H1 (cell line): ENCODE measurements at regions not wholly inside any gene's neighbourhood (a gene's known extent, or its start where the extent isn't known, plus 50 kb on each side); places are given as distances from the start of the nearest gene placed in this dataset.

ENCODE experiments used
- BRCA1 ChIP-seq: IDR thresholded peaks from 2 replicates; pipeline ENCODE4 v1.6.1; 2012; ENCODE audit warnings: low read depth, low read length, improper control_type of control experiment
- GABPA ChIP-seq: IDR thresholded peaks from 2 replicates; pipeline ENCODE4 v1.6.1; 2011; ENCODE audit warnings: mild to moderate bottlenecking, low read length, moderate library complexity, borderline replicate concordance; ENCODE audit not compliant: insufficient read depth
- NRF1 ChIP-seq: IDR thresholded peaks from 2 replicates; pipeline ENCODE4 v1.6.1; 2011; ENCODE audit warnings: mild to moderate bottlenecking, low read depth, low read length, improper control_type of control experiment
- POLR2A ChIP-seq, 2 experiments: IDR thresholded peaks; 1 replicate in 1 of 2; 2 replicates in 1 of 2; pipeline ENCODE4 v1.6.1; 2011; ENCODE audit warnings: low read depth in 2 of 2, low read length in 2 of 2, mild to moderate bottlenecking in 2 of 2; ENCODE audit errors: control extremely low read depth in 1 of 2
- POU5F1 ChIP-seq: IDR thresholded peaks from 2 replicates; pipeline ENCODE4 v1.6.1; 2011; ENCODE audit warnings: low read depth, mild to moderate bottlenecking, low read length, moderate library complexity
- SIX5 ChIP-seq: IDR thresholded peaks from 2 replicates; pipeline ENCODE4 v1.6.1; 2011; ENCODE audit warnings: mild to moderate bottlenecking, low read depth, low read length
- YY1 ChIP-seq: IDR thresholded peaks from 2 replicates; pipeline ENCODE4 v1.6.1; 2011; ENCODE audit warnings: low read depth, mild to moderate bottlenecking, low read length
- TF ChIP-seq, protein P1 (sequence below), 3 experiments: IDR thresholded peaks; 1 replicate in 2 of 3; 2 replicates in 1 of 3; pipeline versions ENCODE4 v1.5.1 to v1.6.1; 2011; ENCODE audit warnings: low read length in 3 of 3, mild to moderate bottlenecking in 3 of 3, inconsistent platforms in 2 of 3, low read depth in 1 of 3, moderate library complexity in 1 of 3; ENCODE audit not compliant: insufficient read depth in 1 of 3; ENCODE audit errors: control extremely low read depth in 1 of 3
- TF ChIP-seq, protein P2 (sequence below): IDR thresholded peaks from 2 replicates; pipeline ENCODE4 v1.6.1; 2012; ENCODE audit warnings: inconsistent platforms
- TF ChIP-seq, protein P3 (sequence below): IDR thresholded peaks from 2 replicates; pipeline ENCODE4 v1.6.1; 2011; ENCODE audit warnings: low read depth, mild to moderate bottlenecking, low read length; ENCODE audit not compliant: insufficient read depth

DNA sequence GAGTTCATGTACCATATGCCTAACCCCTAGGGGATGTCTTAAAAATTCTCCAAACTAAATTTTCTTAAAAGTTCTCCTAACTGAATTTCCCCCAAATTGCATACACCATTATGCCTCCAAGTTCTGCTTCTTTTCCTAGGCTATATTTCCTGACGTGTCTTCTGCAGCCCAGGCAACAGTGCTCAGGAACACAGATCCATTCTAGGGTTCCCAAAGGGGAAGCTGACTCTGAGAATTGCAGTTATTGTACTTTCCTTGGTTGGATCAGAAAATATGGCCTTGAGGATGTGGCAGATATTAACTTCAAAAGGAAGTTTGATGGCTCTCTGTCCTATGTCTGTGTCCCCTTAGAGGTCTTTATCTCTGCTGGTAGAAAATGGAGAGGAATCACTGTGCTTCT lies 124.3 kb downstream of the TMEM17 start:
- TF ChIP-seq POU5F1 (no peak), YY1 (no peak), GABPA (no peak), POLR2A (IDR thresholded peaks at IDR 0.05; ENCODE audit: control extremely low read depth in 1 of 2, low read depth in 2 of 2, low read length in 2 of 2) (no peak), SIX5 (no peak), BRCA1 (no peak), NRF1 (no peak)
- TF ChIP-seq, protein P1, sequence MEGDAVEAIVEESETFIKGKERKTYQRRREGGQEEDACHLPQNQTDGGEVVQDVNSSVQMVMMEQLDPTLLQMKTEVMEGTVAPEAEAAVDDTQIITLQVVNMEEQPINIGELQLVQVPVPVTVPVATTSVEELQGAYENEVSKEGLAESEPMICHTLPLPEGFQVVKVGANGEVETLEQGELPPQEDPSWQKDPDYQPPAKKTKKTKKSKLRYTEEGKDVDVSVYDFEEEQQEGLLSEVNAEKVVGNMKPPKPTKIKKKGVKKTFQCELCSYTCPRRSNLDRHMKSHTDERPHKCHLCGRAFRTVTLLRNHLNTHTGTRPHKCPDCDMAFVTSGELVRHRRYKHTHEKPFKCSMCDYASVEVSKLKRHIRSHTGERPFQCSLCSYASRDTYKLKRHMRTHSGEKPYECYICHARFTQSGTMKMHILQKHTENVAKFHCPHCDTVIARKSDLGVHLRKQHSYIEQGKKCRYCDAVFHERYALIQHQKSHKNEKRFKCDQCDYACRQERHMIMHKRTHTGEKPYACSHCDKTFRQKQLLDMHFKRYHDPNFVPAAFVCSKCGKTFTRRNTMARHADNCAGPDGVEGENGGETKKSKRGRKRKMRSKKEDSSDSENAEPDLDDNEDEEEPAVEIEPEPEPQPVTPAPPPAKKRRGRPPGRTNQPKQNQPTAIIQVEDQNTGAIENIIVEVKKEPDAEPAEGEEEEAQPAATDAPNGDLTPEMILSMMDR (IDR thresholded peaks at IDR 0.05; ENCODE audit: control extremely low read depth in 1 of 3, insufficient read depth in 1 of 3, low read depth in 1 of 3, low read length in 3 of 3): no peak
- TF ChIP-seq, protein P2, sequence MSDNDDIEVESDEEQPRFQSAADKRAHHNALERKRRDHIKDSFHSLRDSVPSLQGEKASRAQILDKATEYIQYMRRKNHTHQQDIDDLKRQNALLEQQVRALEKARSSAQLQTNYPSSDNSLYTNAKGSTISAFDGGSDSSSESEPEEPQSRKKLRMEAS: no peak
- TF ChIP-seq, protein P3, sequence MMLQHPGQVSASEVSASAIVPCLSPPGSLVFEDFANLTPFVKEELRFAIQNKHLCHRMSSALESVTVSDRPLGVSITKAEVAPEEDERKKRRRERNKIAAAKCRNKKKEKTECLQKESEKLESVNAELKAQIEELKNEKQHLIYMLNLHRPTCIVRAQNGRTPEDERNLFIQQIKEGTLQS: no peak
